ENCODE measurements at regions not wholly inside any gene's neighbourhood (a gene's known extent, or its start where the extent isn't known, plus 50 kb on each side); places are given as distances from the start of the nearest gene placed in this dataset.

DNA sequence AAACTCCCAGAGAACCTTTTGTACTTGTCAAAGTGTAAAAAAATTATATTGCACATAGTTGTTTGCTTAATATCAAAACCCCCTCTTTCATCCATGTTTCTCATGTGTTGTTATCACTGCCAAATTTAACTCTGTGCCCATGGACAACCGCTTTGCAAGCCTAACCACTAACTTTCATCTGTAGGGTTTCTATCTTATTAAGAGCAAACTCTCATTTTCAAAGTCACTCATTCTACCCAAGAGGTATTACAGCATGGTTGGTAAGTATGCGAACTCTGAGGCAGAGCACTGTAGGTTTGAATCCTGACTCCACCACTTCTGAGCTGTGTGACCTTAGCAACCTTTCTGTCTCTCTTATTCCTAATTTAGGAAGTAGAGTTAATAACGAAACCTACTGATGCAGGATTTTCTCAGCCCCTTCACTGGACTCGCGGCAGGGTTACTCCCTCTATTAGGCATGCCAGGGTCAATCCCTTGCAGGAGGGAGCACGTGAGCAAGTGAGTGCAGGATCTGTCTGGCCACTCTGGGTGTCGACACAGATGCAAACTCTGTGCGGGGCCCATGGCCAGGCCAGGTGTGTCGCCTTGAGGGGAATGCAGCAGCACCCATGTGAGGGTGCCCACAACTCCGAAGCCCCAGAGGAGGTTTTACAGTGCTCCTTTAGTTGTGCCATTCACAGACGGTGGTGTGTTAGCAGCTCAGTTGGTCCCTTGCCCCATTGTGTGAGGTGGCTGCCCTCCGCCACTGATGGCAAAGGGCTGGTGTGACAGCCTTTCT is 361.5 kb upstream of the ADGRL2 start:
- DNase-seq (ENCODE audit: low spot score), result no peak
- H3K4me2 ChIP-seq (ENCODE audit: low read depth, low read length), result no peak overlapping the region
- in situ Hi-C loops (cut with HindIII; ENCODE audit: extremely low pct_ligation_motif_present, low pct_unique_long_range_greater_than_20kb) (no loop called here), intact Hi-C loops (cut with micrococcal nuclease; ENCODE audit: unreplicated experiment) (no loop called here)
- POLR2A ChIA-PET, result no interaction called here
- FAIRE-seq, result no peak
- H3K27ac ChIP-seq (ENCODE audit: extremely low read length, insufficient read depth, low read length), result no peak overlapping the region
- no peaks in the 10 kb centered on the region for H4K20me1 ChIP-seq (ENCODE audit: insufficient read depth, low read length)
- BruUV-seq (replicated peaks), result no TSS peak
- H3K36me3 ChIP-seq (replicated peaks in 1 of 2; ENCODE audit: control insufficient read depth in 1 of 2, insufficient read depth in 2 of 2, low read length in 2 of 2), result no peaks in the 10 kb centered on the region
- ATAC-seq, result no peak
- H3K79me2 ChIP-seq (ENCODE audit: insufficient read depth, low read length), result no peaks in the 10 kb centered on the region
- H3K9me3 ChIP-seq (ENCODE audit: low read length), result peaks cover 39% of the 10 kb centered on the region
- no peak overlapping the region for H3K4me3 ChIP-seq (replicated peaks in 1 of 3; ENCODE audit: insufficient read depth in 1 of 3, low read depth in 2 of 3, low read length in 3 of 3)
- no peak overlapping the region for H2AFZ ChIP-seq (ENCODE audit: low read length)
- H3K27me3 ChIP-seq (ENCODE audit: control insufficient read depth in 1 of 2, insufficient read depth in 2 of 2, low read length in 2 of 2), result no peaks in the 10 kb centered on the region; a peak in 1 of 5 replicates
- H3K9ac ChIP-seq (ENCODE audit: insufficient read depth, low read depth, low read length), result no peak overlapping the region
- H3K4me1 ChIP-seq (ENCODE audit: insufficient read depth, low read length), result no peaks in the 10 kb centered on the region
- CTCF ChIA-PET (ENCODE audit: low intra/inter-chr PET ratio, low total read pairs), result no interaction called here
- TF ChIP-seq ATF7 (IDR thresholded peaks at IDR 0.05) (no peak), ATF7 (CRISPR knock-in tag; IDR thresholded peaks at IDR 0.05) (no peak), ZNF274 (CRISPR knock-in tag; IDR thresholded peaks at IDR 0.05) (no peak), TFDP2 (CRISPR knock-in tag; IDR thresholded peaks at IDR 0.05) (no peak), FOXJ3 (CRISPR knock-in tag; IDR thresholded peaks at IDR 0.05; ENCODE audit: borderline replicate concordance) (no peak), JUND (CRISPR knock-in tag; IDR thresholded peaks at IDR 0.05) (no peak), ARID5B (CRISPR knock-in tag; IDR thresholded peaks at IDR 0.05) (no peak), ZFYVE20 (CRISPR knock-in tag; IDR thresholded peaks at IDR 0.05; ENCODE audit: borderline replicate concordance, low read depth) (no peak), LRRFIP1 (CRISPR knock-in tag; conservative IDR thresholded peaks at IDR 0.05) (no peak), RFXANK (CRISPR knock-in tag; IDR thresholded peaks at IDR 0.05) (no peak), MZF1 (CRISPR knock-in tag; IDR thresholded peaks at IDR 0.05; ENCODE audit: borderline replicate concordance) (no peak), ZFP90 (CRISPR knock-in tag; IDR thresholded peaks at IDR 0.05; ENCODE audit: borderline replicate concordance) (no peak)
- TF ChIP-seq, protein P1, sequence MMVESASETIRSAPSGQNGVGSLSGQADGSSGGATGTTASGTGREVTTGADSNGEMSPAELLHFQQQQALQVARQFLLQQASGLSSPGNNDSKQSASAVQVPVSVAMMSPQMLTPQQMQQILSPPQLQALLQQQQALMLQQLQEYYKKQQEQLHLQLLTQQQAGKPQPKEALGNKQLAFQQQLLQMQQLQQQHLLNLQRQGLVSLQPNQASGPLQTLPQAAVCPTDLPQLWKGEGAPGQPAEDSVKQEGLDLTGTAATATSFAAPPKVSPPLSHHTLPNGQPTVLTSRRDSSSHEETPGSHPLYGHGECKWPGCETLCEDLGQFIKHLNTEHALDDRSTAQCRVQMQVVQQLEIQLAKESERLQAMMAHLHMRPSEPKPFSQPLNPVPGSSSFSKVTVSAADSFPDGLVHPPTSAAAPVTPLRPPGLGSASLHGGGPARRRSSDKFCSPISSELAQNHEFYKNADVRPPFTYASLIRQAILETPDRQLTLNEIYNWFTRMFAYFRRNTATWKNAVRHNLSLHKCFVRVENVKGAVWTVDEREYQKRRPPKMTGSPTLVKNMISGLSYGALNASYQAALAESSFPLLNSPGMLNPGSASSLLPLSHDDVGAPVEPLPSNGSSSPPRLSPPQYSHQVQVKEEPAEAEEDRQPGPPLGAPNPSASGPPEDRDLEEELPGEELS (CRISPR knock-in tag; IDR thresholded peaks at IDR 0.05), result no peak
- WGBS (ENCODE audit: low lambda C conversion rate), result 33% methylated on average over 10 of the region's 12 CpGs

Measured in HepG2 (cell line).